BJ (cell line): ENCODE measurements at regions not wholly inside any gene's neighbourhood (a gene's known extent, or its start where the extent isn't known, plus 50 kb on each side); places are given as distances from the start of the nearest gene placed in this dataset.
"Not testable (repeated sequence)": the region's sequence is repeated elsewhere in the genome, so short reads cannot be mapped to it uniquely, and the experiment has no call there.

Source experiments
- CTCF ChIA-PET: fragments of 350-600 bp; formaldehyde crosslinking; extraction: SDS; loops from one replicate; lab custom pipeline; 2021; ENCODE audit warnings: antibody characterized with exemption, inconsistent platforms; lab: Yijun Ruan, JAX
- POLR2A ChIA-PET: fragments of 300-600 bp; sonication (Branson Sonifier 250); formaldehyde crosslinking; extraction: SDS; loops from one replicate; lab custom pipeline; 2021; ENCODE audit warnings: antibody characterized with exemption; lab: Charles Lee
- DNase-seq: peaks from one replicate; pipeline ENCODE4 v3.0.0-alpha.2; 2011; ENCODE audit warnings: low read depth
- H3K27me3 ChIP-seq: 2 replicates; pipeline ENCODE4 v1.6.0; 2011; ENCODE audit warnings: low read length; ENCODE audit not compliant: control insufficient read depth, insufficient read depth
- H3K36me3 ChIP-seq: 2 replicates; pipeline ENCODE4 v1.5.1; 2011; ENCODE audit warnings: low read length; ENCODE audit not compliant: control insufficient read depth, insufficient read depth
- H3K4me3 ChIP-seq: 2 replicates; pipeline ENCODE4 v1.5.1; 2011; ENCODE audit warnings: low read depth, mild to moderate bottlenecking, control low read depth, low read length
- CTCF ChIP-seq: IDR thresholded peaks from 2 replicates; pipeline ENCODE4 v1.5.1; 2011; ENCODE audit warnings: low read depth, mild to moderate bottlenecking, control low read depth, inconsistent platforms, low read length, moderate library complexity; ENCODE audit not compliant: insufficient read depth

GRCh38 chr17:22044706-22045246, 352.5 kb downstream of the KCNJ18 start:
- H3K4me3 ChIP-seq, H3K36me3 ChIP-seq, DNase-seq, H3K27me3 ChIP-seq, CTCF ChIA-PET, POLR2A ChIA-PET: not testable (repeated sequence)

DNA sequence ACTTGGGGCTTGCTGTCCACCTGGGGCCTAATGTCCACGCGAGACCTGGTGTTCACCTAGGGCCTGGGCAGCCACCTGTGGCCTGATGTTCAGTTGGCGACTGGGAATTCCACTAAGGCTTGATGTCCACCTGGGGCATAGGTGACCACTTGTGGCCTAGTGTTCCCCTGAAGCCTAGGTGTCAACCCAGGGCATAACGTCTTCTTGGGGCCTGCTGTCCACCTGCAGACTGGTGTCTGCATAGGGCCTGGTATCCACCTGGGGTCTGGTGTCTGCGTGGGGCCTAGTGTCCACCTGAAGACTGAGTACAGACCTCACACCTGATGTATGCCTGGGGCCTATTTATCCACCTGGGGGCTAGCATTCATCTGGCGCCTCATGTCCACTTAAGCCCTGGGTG, 355.2 kb downstream of the KCNJ18 start:
- H3K36me3 ChIP-seq, POLR2A ChIA-PET, DNase-seq, H3K27me3 ChIP-seq, CTCF ChIA-PET, H3K4me3 ChIP-seq: not testable (repeated sequence)

- DNase-seq, H3K36me3 ChIP-seq, H3K27me3 ChIP-seq, CTCF ChIA-PET, H3K4me3 ChIP-seq, POLR2A ChIA-PET: not testable (repeated sequence)
These were observed 355.9 kb downstream of the KCNJ18 start for GRCh38 chr17:22048226-22048625.

GRCh38 chr17:22050766-22051165, 358.4 kb downstream of the KCNJ18 start:
- CTCF ChIA-PET, H3K36me3 ChIP-seq, DNase-seq, POLR2A ChIA-PET, H3K4me3 ChIP-seq, H3K27me3 ChIP-seq: not testable (repeated sequence)

GRCh38 chr17:22052715-22053114, 360.4 kb downstream of the KCNJ18 start:
- H3K36me3 ChIP-seq, POLR2A ChIA-PET: not testable (repeated sequence)

DNA sequence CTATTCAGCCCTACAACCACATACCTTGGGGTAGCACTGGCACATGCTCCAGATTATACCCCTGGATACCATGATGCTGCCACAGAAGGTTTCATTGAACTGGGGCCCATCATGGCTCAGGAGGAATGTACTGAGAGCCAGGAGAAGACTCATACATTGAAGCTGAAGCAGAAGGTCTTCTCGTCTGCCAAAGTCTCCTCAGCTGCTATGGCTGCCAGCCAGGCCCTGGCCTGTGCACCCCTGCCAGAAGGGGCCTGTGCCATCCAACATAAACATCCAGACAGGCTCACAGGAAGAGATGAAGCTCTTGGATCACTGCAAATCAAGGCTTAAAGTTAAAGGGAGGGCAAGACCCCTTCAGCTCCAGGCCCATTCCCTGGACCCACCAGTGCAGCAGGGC, 364.2 kb downstream of the KCNJ18 start:
- CTCF ChIA-PET, H3K36me3 ChIP-seq, DNase-seq, POLR2A ChIA-PET, H3K27me3 ChIP-seq, H3K4me3 ChIP-seq: not testable (repeated sequence)

More at GRCh38 chr17:22052715-22053114, 360.4 kb downstream of the KCNJ18 start:
- CTCF ChIA-PET, H3K27me3 ChIP-seq, H3K4me3 ChIP-seq, DNase-seq: not testable (repeated sequence)

DNA sequence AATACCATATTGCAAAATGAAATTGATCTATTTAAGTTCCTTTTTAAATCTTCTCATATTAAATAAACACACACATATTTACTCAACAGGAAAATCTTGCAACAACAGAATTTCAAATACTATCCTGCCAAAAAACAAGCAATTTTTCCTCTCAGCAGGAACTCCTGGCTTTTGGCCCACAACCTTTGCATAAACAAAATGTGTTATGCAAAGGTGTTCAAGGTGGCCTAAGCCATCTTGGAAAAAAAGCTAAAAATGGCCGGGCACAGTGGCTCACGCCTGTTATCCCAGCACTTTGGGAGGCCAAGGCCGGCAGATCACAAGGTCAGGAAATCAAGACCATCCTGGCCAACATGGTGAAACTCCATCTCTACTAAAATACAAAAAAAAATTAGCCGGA, 383.6 kb downstream of the KCNJ18 start:
- CTCF ChIA-PET, H3K36me3 ChIP-seq, H3K27me3 ChIP-seq, DNase-seq, POLR2A ChIA-PET, H3K4me3 ChIP-seq: not testable (repeated sequence)

GRCh38 chr17:22088589-22088988, 396.3 kb downstream of the KCNJ18 start:
- H3K36me3 ChIP-seq, CTCF ChIA-PET, DNase-seq, H3K4me3 ChIP-seq, POLR2A ChIA-PET, H3K27me3 ChIP-seq: not testable (repeated sequence)

GRCh38 chr17:22090263-22090935, 398.1 kb downstream of the KCNJ18 start:
- ChIA-PET CTCF (no interaction called here), POLR2A (no interaction called here)
- TF ChIP-seq CTCF = no peak
- H3K27me3 ChIP-seq = no peaks in the 10 kb centered on the region
- H3K4me3 ChIP-seq = no peak overlapping the region
- DNase-seq = no peak
- no peaks in the 10 kb centered on the region for H3K36me3 ChIP-seq

GRCh38 chr17:22091041-22091679, 398.8 kb downstream of the KCNJ18 start:
- CTCF ChIA-PET, DNase-seq, H3K27me3 ChIP-seq, H3K36me3 ChIP-seq, POLR2A ChIA-PET, H3K4me3 ChIP-seq: not testable (repeated sequence)

- POLR2A ChIA-PET, H3K36me3 ChIP-seq, H3K4me3 ChIP-seq, H3K27me3 ChIP-seq, DNase-seq, CTCF ChIA-PET: not testable (repeated sequence)
These were observed 399.5 kb downstream of the KCNJ18 start for GRCh38 chr17:22091840-22092239.

DNA sequence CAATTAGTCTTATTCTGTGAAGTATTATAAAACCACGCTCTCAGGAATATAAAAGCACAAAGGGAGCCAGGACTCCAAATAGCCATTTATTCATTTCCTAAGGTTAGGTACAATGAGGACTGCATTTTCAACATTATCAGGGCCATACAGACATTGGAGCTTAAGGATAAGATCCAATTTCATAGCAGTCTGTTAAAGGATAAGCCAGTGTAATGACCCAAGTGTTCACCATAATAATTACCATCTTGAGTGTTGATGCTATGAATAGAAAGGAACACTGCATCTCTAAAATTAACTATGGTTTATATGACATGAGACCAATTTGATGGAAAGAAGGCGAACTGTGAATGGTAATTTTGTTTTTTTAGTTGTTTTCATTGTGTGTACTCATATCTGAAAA, 403.1 kb downstream of the KCNJ18 start:
- H3K27me3 ChIP-seq, CTCF ChIA-PET, POLR2A ChIA-PET, H3K4me3 ChIP-seq, H3K36me3 ChIP-seq, DNase-seq: not testable (repeated sequence)
